ENCODE measurements at regions not wholly inside any gene's neighbourhood (a gene's known extent, or its start where the extent isn't known, plus 50 kb on each side); places are given as distances from the start of the nearest gene placed in this dataset.
"Not testable (repeated sequence)": the region's sequence is repeated elsewhere in the genome, so short reads cannot be mapped to it uniquely, and the experiment has no call there.

- DNase-seq: no peak
Observed at GRCh38 chr13:22800526-22801401, 380.0 kb upstream of the SGCG start.

GRCh38 chr13:22801402-22802003 is 379.3 kb upstream of the SGCG start:
- no peak for DNase-seq

GRCh38 chr13:22812793-22813192 is 368.0 kb upstream of the SGCG start:
- DNase-seq: no peak

GRCh38 chr13:22813531-22814377 is 367.0 kb upstream of the SGCG start:
- DNase-seq: not testable (repeated sequence)

- DNase-seq: not testable (repeated sequence)
Observed at GRCh38 chr13:22814433-22814832, 366.3 kb upstream of the SGCG start.

- no peak for DNase-seq
Observed at GRCh38 chr13:22821589-22821988, 359.2 kb upstream of the SGCG start.

GRCh38 chr13:22825186-22825585 is 355.6 kb upstream of the SGCG start:
- DNase-seq: no peak

GRCh38 chr13:22828081-22828480 is 352.7 kb upstream of the SGCG start:
- DNase-seq: no peak

GRCh38 chr13:22836475-22836874 is 344.3 kb upstream of the SGCG start:
- no peak for DNase-seq

GRCh38 chr13:22837980-22838647 is 342.7 kb upstream of the SGCG start:
- DNase-seq: no peak

- DNase-seq: no peak
Observed at GRCh38 chr13:22839603-22840530, 340.9 kb upstream of the SGCG start.

- DNase-seq: no peak
Observed at GRCh38 chr13:22846551-22846950, 334.2 kb upstream of the SGCG start.

- DNase-seq: no peak
Observed at GRCh38 chr13:22848539-22849052, 332.2 kb upstream of the SGCG start.

- no peak for DNase-seq
Observed at GRCh38 chr13:22855926-22856325, 324.9 kb upstream of the SGCG start.

- not testable (repeated sequence) for DNase-seq
Observed at GRCh38 chr13:22858980-22859379, 321.8 kb upstream of the SGCG start.

- not testable (repeated sequence) for DNase-seq
Observed at GRCh38 chr13:22859411-22859810, 321.4 kb upstream of the SGCG start.

- DNase-seq: no peak
Observed at GRCh38 chr13:22861958-22862466, 318.8 kb upstream of the SGCG start.

- no peak for DNase-seq
Observed at GRCh38 chr13:22862478-22862877, 318.3 kb upstream of the SGCG start.

GRCh38 chr13:22866221-22866620 is 314.6 kb upstream of the SGCG start:
- no peak for DNase-seq

- no peak for DNase-seq
Observed at GRCh38 chr13:22871231-22871630, 309.5 kb upstream of the SGCG start.

- no peak for DNase-seq
Observed at GRCh38 chr13:22874839-22875238, 305.9 kb upstream of the SGCG start.
